OCI-LY3 (cell line): ENCODE measurements at regions not wholly inside any gene's neighbourhood (a gene's known extent, or its start where the extent isn't known, plus 50 kb on each side); places are given as distances from the start of the nearest gene placed in this dataset.

Source experiments
- H2AFZ ChIP-seq: fragments of 200-600, 300-600 bp; shearing (Covaris generic); 2 replicates; pipeline ENCODE4 v1.6.0; 2014; ENCODE audit warnings: antibody characterized with exemption, low read depth, low read length
- H3K27ac ChIP-seq: fragments of 200-600, 300-600 bp; sonication (generic); 2 replicates; pipeline ENCODE4 v1.5.1; 2014; ENCODE audit warnings: mild to moderate bottlenecking, low read length, moderate library complexity, mixed read lengths
- H3K27me3 ChIP-seq: fragments of 200-600, 300-600 bp; sonication (generic); 2 replicates; pipeline ENCODE4 v1.6.1; 2014; ENCODE audit warnings: low read depth, low read length, mixed read lengths
- H3K36me3 ChIP-seq: fragments of 200-600, 300-600 bp; sonication (generic); replicated peaks from 2 replicates; pipeline ENCODE3; 2014; ENCODE audit warnings: low read depth, low read length, mixed read lengths
- H3K4me1 ChIP-seq: fragments of 300-600, 200-600 bp; sonication (generic); 2 replicates; pipeline ENCODE4 v1.6.1; 2014; ENCODE audit warnings: low read length, mixed read lengths
- H3K4me2 ChIP-seq: fragments of 200-600, 300-600 bp; sonication (generic); 2 replicates; pipeline ENCODE4 v1.6.1; 2014; ENCODE audit warnings: low read length, mixed read lengths
- H3K4me3 ChIP-seq: fragments of 300-600, 200-600 bp; sonication (generic); 2 replicates; pipeline ENCODE4 v1.5.1; 2014; ENCODE audit warnings: antibody characterized with exemption, mild to moderate bottlenecking, low read length, moderate library complexity
- H3K79me2 ChIP-seq: fragments of 300-600, 200-600 bp; shearing (Covaris generic); 2 replicates; pipeline ENCODE4 v1.6.1; 2014; ENCODE audit warnings: mild to moderate bottlenecking, low read length, mixed read lengths
- H3K9ac ChIP-seq: fragments of 300-600, 200-600 bp; shearing (Covaris generic); 2 replicates; pipeline ENCODE4 v1.6.0; 2014; ENCODE audit warnings: mild to moderate bottlenecking, low read length, moderate library complexity
- H3K9me3 ChIP-seq: fragments of 200-600, 300-600 bp; shearing (Covaris generic); 2 replicates; pipeline ENCODE4 v1.6.1; 2014; ENCODE audit warnings: low read length, mixed read lengths; ENCODE audit not compliant: insufficient read depth
- H4K20me1 ChIP-seq: fragments of 200-600, 300-600 bp; sonication (generic); 2 replicates; pipeline ENCODE4 v1.6.1; 2016; ENCODE audit warnings: low read length, mixed read lengths; ENCODE audit not compliant: insufficient read depth
- EZH2phosphoT487 ChIP-seq: fragments of 200-600 bp; shearing (Covaris generic); IDR thresholded peaks from 2 replicates; pipeline ENCODE4 v1.6.1; 2018; ENCODE audit warnings: antibody characterized with exemption, mixed run types, low read depth
- TF ChIP-seq, protein P1 (sequence below): fragments of 200-600, 300-600 bp; sonication (generic); IDR thresholded peaks from 2 replicates; pipeline ENCODE4 v1.5.1; 2014; ENCODE audit warnings: antibody characterized with exemption, low read length, low read depth

DNA sequence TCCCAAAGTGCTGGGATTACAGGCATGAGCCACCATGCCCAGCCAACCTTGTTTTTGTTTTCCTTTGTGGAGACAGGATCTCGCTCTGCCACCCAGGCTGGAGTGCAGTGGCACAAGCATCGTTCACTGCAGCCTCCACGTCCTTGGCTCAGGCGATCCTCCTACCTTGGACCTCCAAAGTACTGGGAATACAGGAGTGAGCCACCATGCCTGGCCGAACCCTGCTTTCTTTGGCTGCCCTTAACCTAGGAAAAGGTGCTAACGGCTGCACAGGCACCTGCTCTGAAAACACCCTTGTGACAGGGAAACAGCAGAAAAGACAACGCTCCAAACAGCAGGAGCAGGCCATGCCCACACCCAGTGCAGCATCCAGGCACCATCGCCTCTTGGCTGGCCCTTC lies 71.9 kb downstream of the OAT start:
- Histone ChIP-seq H3K27ac (no peak overlapping the region), H3K9ac (no peak overlapping the region), H4K20me1 (no peaks in the 10 kb centered on the region), H3K79me2 (no peaks in the 10 kb centered on the region), H3K36me3 (no peaks in the 10 kb centered on the region), H2AFZ (no peak overlapping the region), H3K4me1 (no peaks in the 10 kb centered on the region), H3K27me3 (no peaks in the 10 kb centered on the region), H3K9me3 (no peaks in the 10 kb centered on the region), H3K4me3 (no peak overlapping the region), H3K4me2 (no peak overlapping the region)
- TF ChIP-seq, protein P1, sequence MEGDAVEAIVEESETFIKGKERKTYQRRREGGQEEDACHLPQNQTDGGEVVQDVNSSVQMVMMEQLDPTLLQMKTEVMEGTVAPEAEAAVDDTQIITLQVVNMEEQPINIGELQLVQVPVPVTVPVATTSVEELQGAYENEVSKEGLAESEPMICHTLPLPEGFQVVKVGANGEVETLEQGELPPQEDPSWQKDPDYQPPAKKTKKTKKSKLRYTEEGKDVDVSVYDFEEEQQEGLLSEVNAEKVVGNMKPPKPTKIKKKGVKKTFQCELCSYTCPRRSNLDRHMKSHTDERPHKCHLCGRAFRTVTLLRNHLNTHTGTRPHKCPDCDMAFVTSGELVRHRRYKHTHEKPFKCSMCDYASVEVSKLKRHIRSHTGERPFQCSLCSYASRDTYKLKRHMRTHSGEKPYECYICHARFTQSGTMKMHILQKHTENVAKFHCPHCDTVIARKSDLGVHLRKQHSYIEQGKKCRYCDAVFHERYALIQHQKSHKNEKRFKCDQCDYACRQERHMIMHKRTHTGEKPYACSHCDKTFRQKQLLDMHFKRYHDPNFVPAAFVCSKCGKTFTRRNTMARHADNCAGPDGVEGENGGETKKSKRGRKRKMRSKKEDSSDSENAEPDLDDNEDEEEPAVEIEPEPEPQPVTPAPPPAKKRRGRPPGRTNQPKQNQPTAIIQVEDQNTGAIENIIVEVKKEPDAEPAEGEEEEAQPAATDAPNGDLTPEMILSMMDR: no peak
- TF ChIP-seq EZH2phosphoT487: no peak

DNA sequence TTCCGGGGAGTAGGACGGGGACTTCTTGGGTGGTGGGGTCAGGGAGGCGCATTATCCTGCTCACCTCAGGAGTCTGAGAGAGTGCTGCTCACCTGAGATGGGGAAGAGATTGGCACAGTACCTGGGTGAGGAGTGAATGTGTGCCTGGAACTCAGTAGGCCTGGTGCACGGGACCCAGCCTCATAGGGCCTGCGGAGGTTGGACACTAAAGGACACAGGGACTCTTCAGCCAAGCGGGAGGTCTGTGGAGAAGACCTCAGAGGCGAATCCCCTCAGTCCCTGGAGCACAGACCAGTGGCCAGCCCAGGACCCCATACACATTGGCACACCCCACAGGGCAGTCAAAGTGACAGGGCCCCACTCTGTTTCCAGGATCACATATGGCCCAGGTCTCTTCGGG lies 73.2 kb downstream of the OAT start:
- Histone ChIP-seq H3K36me3 (no peaks in the 10 kb centered on the region), H3K4me2 (no peak overlapping the region), H4K20me1 (no peaks in the 10 kb centered on the region)

DNA sequence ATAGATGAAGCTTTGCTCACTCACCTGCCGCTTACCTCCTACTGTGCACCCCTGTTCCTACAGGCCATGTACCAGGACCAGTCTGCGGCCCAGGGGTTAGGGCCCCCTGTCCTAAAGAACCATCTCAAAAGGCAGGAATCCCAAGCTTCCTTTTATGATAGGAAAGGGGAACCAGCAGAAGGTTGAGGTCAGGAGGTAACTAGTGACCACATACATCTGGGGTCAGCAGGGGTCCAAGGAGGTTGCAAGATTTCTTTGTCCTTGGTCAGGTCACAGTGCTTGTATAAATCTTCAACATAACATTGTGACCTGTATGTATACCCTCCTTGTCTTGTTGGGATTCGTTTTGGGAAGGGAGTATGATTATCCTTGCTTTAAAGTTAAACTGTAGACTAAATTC lies 73.8 kb downstream of the OAT start:
- Histone ChIP-seq H3K9me3 (no peaks in the 10 kb centered on the region), H2AFZ (no peak overlapping the region), H3K4me3 (no peak overlapping the region), H3K27ac (no peak overlapping the region), H3K4me2 (no peak overlapping the region), H3K27me3 (no peaks in the 10 kb centered on the region), H3K9ac (no peak overlapping the region), H3K79me2 (no peaks in the 10 kb centered on the region), H3K36me3 (no peaks in the 10 kb centered on the region), H3K4me1 (no peaks in the 10 kb centered on the region), H4K20me1 (no peaks in the 10 kb centered on the region)
- TF ChIP-seq, protein P1: no peak
- no peak for TF ChIP-seq EZH2phosphoT487

More for the DNA sequence above, 73.2 kb downstream of the OAT start:
- no peak for TF ChIP-seq EZH2phosphoT487
- TF ChIP-seq, protein P1: no peak
- no peaks in the 10 kb centered on the region for H3K27me3 ChIP-seq
- H3K4me3 ChIP-seq: no peak overlapping the region
- no peaks in the 10 kb centered on the region for H3K79me2 ChIP-seq
- H3K4me1 ChIP-seq: no peaks in the 10 kb centered on the region
- no peak overlapping the region for H3K9ac ChIP-seq
- no peaks in the 10 kb centered on the region for H3K9me3 ChIP-seq
- no peak overlapping the region for H2AFZ ChIP-seq
- H3K27ac ChIP-seq: no peak overlapping the region

DNA sequence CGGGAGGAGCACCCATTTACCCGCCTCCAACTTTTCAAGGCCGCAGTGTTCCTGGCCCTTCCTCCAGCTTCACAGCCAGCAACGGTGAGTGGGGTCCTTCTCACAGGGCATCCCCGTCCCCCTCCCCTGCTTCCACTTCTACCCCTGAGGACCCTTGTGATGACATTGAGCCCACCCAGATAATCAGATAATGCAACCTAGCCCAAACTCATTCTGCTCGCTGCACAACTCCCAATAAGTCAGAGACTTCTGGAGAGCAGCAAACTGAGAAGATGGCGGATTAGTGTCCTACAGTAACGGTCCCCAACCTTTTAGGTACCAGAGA lies 74.5 kb downstream of the OAT start:
- Histone ChIP-seq H3K4me2 (no peak overlapping the region), H3K9ac (no peak overlapping the region), H4K20me1 (no peaks in the 10 kb centered on the region), H3K9me3 (no peaks in the 10 kb centered on the region), H3K36me3 (no peaks in the 10 kb centered on the region), H3K27me3 (no peaks in the 10 kb centered on the region), H2AFZ (no peak overlapping the region), H3K4me1 (no peaks in the 10 kb centered on the region), H3K79me2 (no peaks in the 10 kb centered on the region), H3K27ac (no peak overlapping the region), H3K4me3 (no peak overlapping the region)
- TF ChIP-seq, protein P1: no peak
- TF ChIP-seq EZH2phosphoT487: no peak
